Karpas-422 (cell line): ENCODE measurements at regions not wholly inside any gene's neighbourhood (a gene's known extent, or its start where the extent isn't known, plus 50 kb on each side); places are given as distances from the start of the nearest gene placed in this dataset.

Experiments used
- DNase-seq: peaks from one replicate; pipeline ENCODE4 v3.0.0-alpha.2; 2015
- H2AFZ ChIP-seq: fragments of 200-600 bp; sonication (generic); 2 replicates; pipeline ENCODE4 v1.6.1; 2014; ENCODE audit warnings: antibody characterized with exemption, low read length, mixed read lengths
- H3K27ac ChIP-seq: fragments of 200-600 bp; sonication (generic); 2 replicates; pipeline ENCODE4 v1.5.1; 2014; ENCODE audit warnings: mild to moderate bottlenecking, low read length, moderate library complexity
- H3K27me3 ChIP-seq: fragments of 200-600 bp; sonication (generic); 2 replicates; pipeline ENCODE4 v1.6.1; 2014; ENCODE audit warnings: low read length, mixed read lengths
- H3K36me3 ChIP-seq: fragments of 200-600 bp; sonication (generic); 2 replicates; pipeline ENCODE4 v1.6.1; 2014; ENCODE audit warnings: low read length, mixed read lengths; ENCODE audit not compliant: insufficient read depth
- H3K4me1 ChIP-seq: fragments of 200-600 bp; sonication (generic); 2 replicates; pipeline ENCODE4 v1.6.1; 2014; ENCODE audit warnings: mild to moderate bottlenecking, low read length, mixed read lengths
- H3K4me2 ChIP-seq: fragments of 200-600 bp; sonication (generic); 2 replicates; pipeline ENCODE4 v1.6.1; 2014; ENCODE audit warnings: low read length, low read depth, mild to moderate bottlenecking; ENCODE audit not compliant: poor library complexity, severe bottlenecking
- H3K4me3 ChIP-seq: fragments of 200-600 bp; sonication (generic); 2 replicates; pipeline ENCODE4 v1.5.1; 2014; ENCODE audit warnings: mild to moderate bottlenecking, antibody characterized with exemption, low read length, mixed read lengths
- H3K79me2 ChIP-seq: fragments of 200-600 bp; sonication (generic); 2 replicates; pipeline ENCODE4 v1.6.1; 2014; ENCODE audit warnings: mild to moderate bottlenecking, low read length, mixed read lengths
- H3K9ac ChIP-seq: fragments of 200-600 bp; sonication (generic); 2 replicates; pipeline ENCODE4 v1.6.0; 2014; ENCODE audit warnings: low read length
- H3K9me2 ChIP-seq: fragments of 200-600 bp; sonication (generic), shearing (Covaris generic); replicated peaks from 2 replicates; pipeline ENCODE4 v1.6.0; 2014; ENCODE audit warnings: mild to moderate bottlenecking, low read length, moderate library complexity; ENCODE audit not compliant: insufficient read depth
- H3K9me3 ChIP-seq: fragments of 300-700, 200-600 bp; sonication (generic); 2 replicates; pipeline ENCODE4 v1.6.1; 2014; ENCODE audit warnings: low read length, mixed read lengths
- H4K20me1 ChIP-seq: fragments of 200-600 bp; sonication (generic); 2 replicates; pipeline ENCODE4 v1.6.1; 2014; ENCODE audit warnings: mild to moderate bottlenecking, antibody characterized with exemption, low read length, low read depth; ENCODE audit not compliant: insufficient read depth

DNA sequence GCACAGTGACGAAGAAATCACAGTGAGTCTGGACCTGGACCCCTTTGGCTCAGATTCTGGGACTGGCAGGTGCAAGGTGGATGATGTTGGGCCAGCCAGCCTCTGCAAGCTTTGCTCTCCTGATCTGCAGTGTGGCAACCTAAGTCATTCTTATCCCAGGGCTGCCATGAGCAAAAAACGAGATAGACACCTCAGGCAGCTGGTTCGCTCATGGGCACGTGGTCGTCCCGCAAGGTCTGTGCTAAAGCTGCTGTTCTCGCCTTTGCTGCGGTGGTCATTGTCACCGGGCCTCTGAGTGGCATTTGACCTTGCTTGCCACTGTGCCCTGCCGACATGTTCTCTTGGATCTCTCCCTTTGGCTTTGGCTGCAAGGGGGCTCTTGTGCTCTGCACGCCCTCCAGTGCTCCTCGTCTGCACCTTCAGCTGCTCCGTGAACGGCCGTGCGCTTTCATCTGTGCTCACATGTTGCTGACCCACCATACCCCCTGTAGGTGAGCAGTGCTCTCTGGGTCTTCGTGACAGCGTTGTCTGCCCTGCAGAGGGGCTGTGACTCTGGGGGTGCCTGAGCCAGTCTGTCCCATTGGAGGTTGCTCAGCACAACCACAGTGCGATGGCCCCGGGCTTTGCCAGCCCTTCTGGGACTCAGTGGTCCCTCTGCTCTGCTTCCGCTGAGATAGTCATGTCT lies 317.0 kb downstream of the GLRX3 start:
- Histone ChIP-seq H4K20me1 (no peaks in the 10 kb centered on the region), H3K9ac (no peak overlapping the region), H3K79me2 (no peaks in the 10 kb centered on the region), H3K4me1 (no peaks in the 10 kb centered on the region), H3K9me3 (no peaks in the 10 kb centered on the region), H3K4me3 (no peak overlapping the region), H3K9me2 (no peaks in the 10 kb centered on the region), H3K27ac (no peak overlapping the region), H2AFZ (no peak overlapping the region), H3K36me3 (no peaks in the 10 kb centered on the region), H3K4me2 (no peak overlapping the region), H3K27me3 (no peaks in the 10 kb centered on the region)
- DNase-seq: no peak

DNA sequence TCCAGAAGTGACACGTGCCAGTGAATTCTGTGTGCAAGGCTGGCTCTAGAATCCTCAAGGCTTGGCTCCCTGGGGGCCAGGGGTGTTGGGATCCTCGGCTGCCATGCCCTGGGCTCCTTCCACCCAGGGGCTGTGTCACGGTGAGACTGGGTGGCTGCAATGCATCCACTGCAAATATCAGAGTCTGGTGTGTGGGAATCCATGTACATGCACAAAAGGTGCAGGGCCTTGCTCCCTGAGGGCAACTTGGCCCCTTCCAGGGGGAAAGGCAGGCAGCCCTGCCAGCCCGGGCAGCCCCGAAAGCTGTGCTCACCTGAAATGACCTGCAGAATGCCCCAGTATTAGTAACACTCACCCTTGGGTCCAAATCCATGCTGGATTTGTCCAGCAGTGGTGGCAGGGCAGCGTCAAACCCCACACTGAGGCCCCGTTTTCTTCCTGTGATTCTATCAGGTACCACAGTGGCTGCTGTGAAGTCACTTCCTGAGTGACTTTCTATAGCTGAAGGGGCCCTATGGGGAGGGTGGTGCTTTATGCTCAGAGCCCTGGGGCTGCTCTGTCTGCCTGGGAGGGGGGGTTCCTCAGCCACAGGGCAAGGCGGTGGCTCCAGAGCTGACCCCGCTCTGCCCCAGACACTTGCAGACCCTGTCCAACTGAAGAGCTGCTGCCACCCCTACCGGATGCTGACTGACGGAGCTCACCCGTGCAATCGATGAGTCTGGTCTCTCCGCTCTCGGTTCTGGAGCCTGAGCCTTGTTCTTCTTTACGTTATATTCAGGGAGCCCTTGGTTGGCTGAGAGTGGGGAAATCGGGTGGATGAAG lies 317.7 kb downstream of the GLRX3 start:
- Histone ChIP-seq H2AFZ (no peak overlapping the region), H3K9ac (no peak overlapping the region), H3K4me1 (no peaks in the 10 kb centered on the region), H3K36me3 (no peaks in the 10 kb centered on the region), H3K4me3 (no peak overlapping the region), H3K27ac (no peak overlapping the region), H3K79me2 (no peaks in the 10 kb centered on the region), H3K27me3 (no peaks in the 10 kb centered on the region), H3K9me2 (no peaks in the 10 kb centered on the region), H4K20me1 (no peaks in the 10 kb centered on the region), H3K9me3 (no peaks in the 10 kb centered on the region), H3K4me2 (no peak overlapping the region)
- DNase-seq: no peak

DNA sequence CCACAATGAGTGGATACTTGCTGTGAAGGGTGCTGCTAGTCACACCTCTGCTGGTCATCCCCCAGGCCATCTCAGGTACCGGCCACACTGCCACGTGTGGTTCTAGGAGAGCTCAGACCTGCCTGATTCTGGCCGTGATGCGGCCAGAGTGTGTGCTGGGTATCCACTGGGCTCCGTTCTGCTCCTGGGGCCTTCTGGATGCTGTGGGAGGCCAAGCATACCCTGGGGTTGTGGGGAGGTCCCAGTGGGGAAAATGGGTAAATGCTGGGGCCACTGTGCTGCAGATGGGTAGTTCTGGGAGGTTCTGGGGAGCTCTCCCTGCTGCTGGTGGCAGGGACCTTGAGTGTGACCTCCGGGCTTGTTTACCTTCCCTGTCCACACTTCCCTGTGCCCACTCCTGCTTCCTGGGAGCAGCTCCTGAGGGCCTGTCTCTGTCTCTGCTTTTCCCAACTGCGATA lies 318.4 kb downstream of the GLRX3 start:
- DNase-seq: no peak
- no peak overlapping the region for H2AFZ ChIP-seq
- no peak overlapping the region for H3K9ac ChIP-seq
- no peaks in the 10 kb centered on the region for H3K36me3 ChIP-seq
- H3K9me2 ChIP-seq: no peaks in the 10 kb centered on the region
- H3K27me3 ChIP-seq: no peaks in the 10 kb centered on the region
- H3K4me3 ChIP-seq: no peak overlapping the region
- no peaks in the 10 kb centered on the region for H3K9me3 ChIP-seq
- H3K4me1 ChIP-seq: no peaks in the 10 kb centered on the region
- H4K20me1 ChIP-seq: no peaks in the 10 kb centered on the region
- H3K79me2 ChIP-seq: no peaks in the 10 kb centered on the region
- H3K27ac ChIP-seq: no peak overlapping the region
- no peak overlapping the region for H3K4me2 ChIP-seq

DNA sequence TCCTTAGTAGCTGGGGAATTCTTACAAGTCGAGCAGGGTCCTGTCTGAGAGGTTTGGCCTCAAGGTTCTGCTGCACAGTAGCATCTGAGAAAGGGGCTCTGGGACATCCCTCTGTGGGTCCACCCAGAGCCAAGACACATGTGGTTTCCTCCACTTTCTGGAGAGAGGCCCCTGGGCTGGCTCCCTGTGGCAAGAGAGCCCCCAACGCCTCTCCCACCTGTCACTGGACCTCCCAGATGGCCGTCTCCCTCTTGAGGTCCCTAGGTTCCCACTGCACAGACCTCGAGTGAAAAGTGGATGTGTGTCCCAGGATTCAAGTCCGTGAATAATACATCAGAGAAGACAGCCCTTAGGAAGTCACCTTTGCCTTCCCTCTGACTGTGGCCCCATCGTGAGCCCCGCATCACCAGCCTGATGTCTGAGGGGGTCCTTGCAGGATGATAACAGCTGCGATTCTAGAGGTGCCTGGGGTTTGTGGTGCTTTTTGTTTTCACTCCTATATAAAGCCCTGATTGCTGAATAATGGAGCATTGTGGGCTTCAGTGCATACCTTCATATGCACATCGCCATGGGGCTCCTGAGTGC lies 319.0 kb downstream of the GLRX3 start:
- H3K4me2 ChIP-seq: no peak overlapping the region
- no peak overlapping the region for H2AFZ ChIP-seq
- H3K4me3 ChIP-seq: no peak overlapping the region
- H3K27me3 ChIP-seq: no peaks in the 10 kb centered on the region
- no peaks in the 10 kb centered on the region for H3K36me3 ChIP-seq
- no peaks in the 10 kb centered on the region for H4K20me1 ChIP-seq
- H3K4me1 ChIP-seq: no peaks in the 10 kb centered on the region
- H3K9me3 ChIP-seq: no peaks in the 10 kb centered on the region
- no peak overlapping the region for H3K27ac ChIP-seq
- no peaks in the 10 kb centered on the region for H3K9me2 ChIP-seq
- H3K79me2 ChIP-seq: no peaks in the 10 kb centered on the region
- H3K9ac ChIP-seq: no peak overlapping the region
- DNase-seq: no peak

DNA sequence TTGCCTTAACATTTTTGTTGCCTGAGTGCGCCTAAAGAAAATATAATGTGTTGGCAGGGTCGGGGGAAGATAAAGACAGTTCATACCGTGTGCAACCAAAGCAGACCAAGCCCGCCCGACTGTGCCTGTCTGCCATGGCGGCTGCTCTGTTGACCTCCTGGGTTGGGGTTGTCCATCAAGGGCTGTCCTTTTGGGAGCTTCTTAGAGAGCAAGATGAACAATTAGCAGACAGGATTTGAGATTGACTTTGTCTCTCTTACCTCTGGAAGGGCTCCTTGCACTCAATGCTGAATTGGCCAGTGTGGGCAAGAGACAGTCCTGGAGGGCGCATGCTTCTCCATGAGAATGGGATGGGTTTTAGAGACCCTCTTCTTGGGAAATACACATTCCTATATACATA lies 319.6 kb downstream of the GLRX3 start:
- Histone ChIP-seq H3K79me2 (no peaks in the 10 kb centered on the region), H4K20me1 (no peaks in the 10 kb centered on the region), H3K4me1 (no peaks in the 10 kb centered on the region), H3K9ac (no peak overlapping the region), H3K4me3 (no peak overlapping the region), H3K27me3 (no peaks in the 10 kb centered on the region), H2AFZ (no peak overlapping the region), H3K27ac (no peak overlapping the region), H3K9me3 (no peaks in the 10 kb centered on the region), H3K4me2 (no peak overlapping the region), H3K9me2 (no peaks in the 10 kb centered on the region), H3K36me3 (no peaks in the 10 kb centered on the region)
- no peak for DNase-seq

DNA sequence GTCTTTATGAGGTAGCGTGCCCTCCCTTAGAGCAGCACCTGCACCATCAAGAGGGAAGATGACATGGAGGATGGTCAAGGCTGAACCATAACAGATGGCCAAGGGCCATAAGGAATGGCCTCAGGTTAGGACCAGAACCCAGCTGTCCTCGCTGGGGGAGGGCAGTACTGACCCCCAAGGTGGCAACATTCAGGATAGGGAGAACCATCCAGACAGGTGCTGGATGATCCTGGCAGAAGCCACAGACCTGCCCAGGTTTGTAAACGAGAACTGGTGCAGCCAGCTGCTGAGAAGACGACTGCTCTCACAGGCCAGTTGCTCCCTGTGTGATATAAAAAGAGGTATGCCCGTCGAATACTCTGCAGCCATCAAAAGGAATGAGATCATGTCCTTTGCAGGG lies 320.4 kb downstream of the GLRX3 start:
- Histone ChIP-seq H3K79me2 (no peaks in the 10 kb centered on the region), H3K4me1 (no peaks in the 10 kb centered on the region), H3K9ac (no peak overlapping the region), H3K27me3 (no peaks in the 10 kb centered on the region), H3K9me3 (no peaks in the 10 kb centered on the region), H3K27ac (no peak overlapping the region), H3K9me2 (no peaks in the 10 kb centered on the region), H3K36me3 (no peaks in the 10 kb centered on the region), H3K4me2 (no peak overlapping the region), H3K4me3 (no peak overlapping the region), H2AFZ (no peak overlapping the region), H4K20me1 (no peaks in the 10 kb centered on the region)
- no peak for DNase-seq

DNA sequence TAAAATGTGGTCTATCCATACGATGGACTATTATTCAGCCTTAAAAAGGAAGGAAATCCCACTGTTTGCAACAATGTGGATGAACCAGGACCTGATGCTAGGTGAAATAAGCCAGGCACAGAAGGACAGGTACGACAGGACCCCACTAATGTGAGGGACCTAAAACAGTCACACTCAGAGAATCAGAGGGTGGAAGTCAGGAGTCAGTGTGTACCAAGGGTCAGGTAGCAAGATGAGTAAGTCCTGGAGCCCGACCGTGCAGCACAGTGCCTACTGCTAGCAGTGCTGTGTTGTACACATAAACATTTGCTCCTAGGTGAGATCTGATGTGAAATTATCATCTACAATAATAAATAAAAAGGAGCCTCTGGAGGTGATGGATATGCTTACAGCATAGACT lies 322.3 kb downstream of the GLRX3 start:
- Histone ChIP-seq H3K36me3 (no peaks in the 10 kb centered on the region), H3K9me3 (no peaks in the 10 kb centered on the region), H3K27ac (no peak overlapping the region), H3K4me2 (no peak overlapping the region), H3K27me3 (no peaks in the 10 kb centered on the region), H3K4me3 (no peak overlapping the region), H3K9ac (no peak overlapping the region), H4K20me1 (no peaks in the 10 kb centered on the region), H3K79me2 (no peaks in the 10 kb centered on the region), H3K9me2 (no peaks in the 10 kb centered on the region), H2AFZ (no peak overlapping the region), H3K4me1 (no peaks in the 10 kb centered on the region)
- no peak for DNase-seq

DNA sequence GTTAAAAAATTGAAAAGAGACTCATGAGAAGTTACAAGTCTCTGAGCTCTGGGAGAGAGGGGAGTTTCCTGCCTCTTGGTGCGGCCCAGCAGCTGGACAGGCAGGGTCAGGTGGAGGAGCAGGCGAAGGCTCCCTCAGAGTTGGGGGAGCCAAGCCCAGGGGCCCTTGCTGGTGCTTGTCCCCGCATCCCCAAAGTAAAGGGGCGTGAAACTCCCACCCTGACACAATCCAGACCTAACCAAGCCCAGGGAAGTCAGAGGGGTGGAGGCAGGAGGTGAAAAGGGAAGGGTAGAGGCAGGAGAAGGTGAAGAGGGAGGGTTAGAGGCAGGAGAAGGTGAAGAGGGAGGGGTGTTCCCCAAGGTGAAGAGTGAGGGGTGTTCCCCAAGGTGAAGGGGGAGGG lies 322.8 kb downstream of the GLRX3 start:
- no peak overlapping the region for H3K27ac ChIP-seq
- no peaks in the 10 kb centered on the region for H3K4me1 ChIP-seq
- H2AFZ ChIP-seq: no peak overlapping the region
- H3K4me2 ChIP-seq: no peak overlapping the region
- no peak overlapping the region for H3K4me3 ChIP-seq
- H3K9ac ChIP-seq: no peak overlapping the region
- DNase-seq: no peak
- no peaks in the 10 kb centered on the region for H3K27me3 ChIP-seq
- H3K36me3 ChIP-seq: no peaks in the 10 kb centered on the region
- no peaks in the 10 kb centered on the region for H3K9me3 ChIP-seq
- no peaks in the 10 kb centered on the region for H3K79me2 ChIP-seq
- no peaks in the 10 kb centered on the region for H3K9me2 ChIP-seq
- no peaks in the 10 kb centered on the region for H4K20me1 ChIP-seq
